Renal cortex interstitium (tissue), 11 donors: ENCODE measurements at regions not wholly inside any gene's neighbourhood (a gene's known extent, or its start where the extent isn't known, plus 50 kb on each side); places are given as distances from the start of the nearest gene placed in this dataset.

ENCODE experiments used
- DNase-seq, 11 donors: peaks; one replicate each; pipeline ENCODE4 v3.0.0-alpha.2; 2013; ENCODE audit warnings: low read depth in 9 of 11, low spot score in 4 of 11; ENCODE audit errors: extremely low read depth in 1 of 11

GRCh38 chr2:139968588-139968987 lies 1188.4 kb upstream of the NXPH2 start:
- DNase-seq: no peak

GRCh38 chr2:139967665-139968064 lies 1187.5 kb upstream of the NXPH2 start:
- no peak for DNase-seq

- no peak for DNase-seq
These were observed 1184.7 kb upstream of the NXPH2 start for GRCh38 chr2:139964721-139965440.

- DNase-seq: no peak
These were observed 1183.7 kb upstream of the NXPH2 start for GRCh38 chr2:139963863-139964355.

GRCh38 chr2:139949242-139949972 lies 1169.2 kb upstream of the NXPH2 start:
- DNase-seq: no peak

GRCh38 chr2:139946690-139947089 lies 1166.5 kb upstream of the NXPH2 start:
- no peak for DNase-seq

GRCh38 chr2:139940686-139941085 lies 1160.5 kb upstream of the NXPH2 start:
- DNase-seq: no peak

- DNase-seq: no peak
These were observed 1145.7 kb upstream of the NXPH2 start for GRCh38 chr2:139925903-139926302.

- DNase-seq: no peak
These were observed 1143.9 kb upstream of the NXPH2 start for GRCh38 chr2:139924070-139924469.

- DNase-seq: no peak
These were observed 1138.8 kb upstream of the NXPH2 start for GRCh38 chr2:139918982-139919381.

GRCh38 chr2:139917690-139918384 lies 1137.6 kb upstream of the NXPH2 start:
- no peak for DNase-seq

- no peak for DNase-seq
These were observed 1136.6 kb upstream of the NXPH2 start for GRCh38 chr2:139916822-139917221.

GRCh38 chr2:139911160-139911559 lies 1131.0 kb upstream of the NXPH2 start:
- DNase-seq: no peak

- DNase-seq: no peak
These were observed 1128.9 kb upstream of the NXPH2 start for GRCh38 chr2:139909136-139909535.

GRCh38 chr2:139905624-139906023 lies 1125.4 kb upstream of the NXPH2 start:
- no peak for DNase-seq

- no peak for DNase-seq
These were observed 1111.4 kb upstream of the NXPH2 start for GRCh38 chr2:139891636-139892035.

- no peak for DNase-seq
These were observed 1105.8 kb upstream of the NXPH2 start for GRCh38 chr2:139885921-139886498.

- DNase-seq: no peak
These were observed 1096.8 kb upstream of the NXPH2 start for GRCh38 chr2:139876964-139877363.

GRCh38 chr2:139876321-139876720 lies 1096.1 kb upstream of the NXPH2 start:
- no peak for DNase-seq

- DNase-seq: no peak
These were observed 1092.3 kb upstream of the NXPH2 start for GRCh38 chr2:139872503-139872902.
